ENCODE measurements at regions not wholly inside any gene's neighbourhood (a gene's known extent, or its start where the extent isn't known, plus 50 kb on each side); places are given as distances from the start of the nearest gene placed in this dataset.

- Mint-ChIP-seq H3K4me3 (ENCODE audit: unreplicated experiment) (no peak overlapping the region), H3K36me3 (ENCODE audit: unreplicated experiment) (peaks cover 11% of the 10 kb centered on the region), H3K4me1 (ENCODE audit: unreplicated experiment) (peaks cover 21% of the 10 kb centered on the region), H3K27me3 (ENCODE audit: unreplicated experiment) (no peaks in the 10 kb centered on the region), H3K27ac (ENCODE audit: unreplicated experiment) (peak overlapping the region; percentile 58), H3K9me3 (ENCODE audit: unreplicated experiment) (peaks cover 26% of the 10 kb centered on the region)
- no peak for TF ChIP-seq CTCF (IDR thresholded peaks at IDR 0.05)
- no peak for DNase-seq (ENCODE audit: extremely low spot score, unreplicated experiment)
These were observed 579.6 kb downstream of the COL12A1 start for GRCh38 chr6:74626288-74626687.

- DNase-seq (ENCODE audit: extremely low spot score, unreplicated experiment), result no peak
- Mint-ChIP-seq H3K9me3 (ENCODE audit: unreplicated experiment) (peaks cover 15% of the 10 kb centered on the region), H3K4me1 (ENCODE audit: unreplicated experiment) (peaks cover 17% of the 10 kb centered on the region), H3K27ac (ENCODE audit: unreplicated experiment) (no peak overlapping the region), H3K36me3 (ENCODE audit: unreplicated experiment) (peaks cover 4% of the 10 kb centered on the region), H3K4me3 (ENCODE audit: unreplicated experiment) (no peak overlapping the region), H3K27me3 (ENCODE audit: unreplicated experiment) (no peaks in the 10 kb centered on the region)
- no peak for TF ChIP-seq CTCF (IDR thresholded peaks at IDR 0.05)
These were observed 582.8 kb downstream of the COL12A1 start for GRCh38 chr6:74623027-74623426.

GRCh38 chr6:74611220-74611619 lies 594.6 kb downstream of the COL12A1 start:
- Mint-ChIP-seq H3K27me3 (ENCODE audit: unreplicated experiment) (no peaks in the 10 kb centered on the region), H3K4me1 (ENCODE audit: unreplicated experiment) (peaks cover 66% of the 10 kb centered on the region)

GRCh38 chr6:74610352-74610751 lies 595.5 kb downstream of the COL12A1 start:
- H3K4me1 Mint-ChIP-seq (ENCODE audit: unreplicated experiment), result peaks cover 75% of the 10 kb centered on the region

More at GRCh38 chr6:74611220-74611619, 594.6 kb downstream of the COL12A1 start:
- peak overlapping the region; percentile 60 for H3K27ac Mint-ChIP-seq (ENCODE audit: unreplicated experiment)
- H3K36me3 Mint-ChIP-seq (ENCODE audit: unreplicated experiment), result no peaks in the 10 kb centered on the region
- no peak for DNase-seq (ENCODE audit: extremely low spot score, unreplicated experiment)
- H3K9me3 Mint-ChIP-seq (ENCODE audit: unreplicated experiment), result peaks cover 13% of the 10 kb centered on the region
- no peak overlapping the region for H3K4me3 Mint-ChIP-seq (ENCODE audit: unreplicated experiment)
- TF ChIP-seq CTCF (IDR thresholded peaks at IDR 0.05), result no peak

GRCh38 chr6:74609871-74610270 lies 596.0 kb downstream of the COL12A1 start:
- TF ChIP-seq CTCF (IDR thresholded peaks at IDR 0.05), result no peak
- no peak for DNase-seq (ENCODE audit: extremely low spot score, unreplicated experiment)
- Mint-ChIP-seq H3K36me3 (ENCODE audit: unreplicated experiment) (no peaks in the 10 kb centered on the region), H3K4me3 (ENCODE audit: unreplicated experiment) (no peak overlapping the region), H3K9me3 (ENCODE audit: unreplicated experiment) (peaks cover 9% of the 10 kb centered on the region), H3K4me1 (ENCODE audit: unreplicated experiment) (peaks cover 76% of the 10 kb centered on the region), H3K27ac (ENCODE audit: unreplicated experiment) (peak overlapping the region; percentile 92), H3K27me3 (ENCODE audit: unreplicated experiment) (no peaks in the 10 kb centered on the region)

More at GRCh38 chr6:74610352-74610751, 595.5 kb downstream of the COL12A1 start:
- Mint-ChIP-seq H3K36me3 (ENCODE audit: unreplicated experiment) (no peaks in the 10 kb centered on the region), H3K27ac (ENCODE audit: unreplicated experiment) (peak overlapping the region; percentile 92), H3K9me3 (ENCODE audit: unreplicated experiment) (peaks cover 12% of the 10 kb centered on the region), H3K4me3 (ENCODE audit: unreplicated experiment) (no peak overlapping the region), H3K27me3 (ENCODE audit: unreplicated experiment) (no peaks in the 10 kb centered on the region)
- DNase-seq (ENCODE audit: extremely low spot score, unreplicated experiment), result no peak
- TF ChIP-seq CTCF (IDR thresholded peaks at IDR 0.05), result no peak
